22Rv1 (cell line): ENCODE measurements at regions not wholly inside any gene's neighbourhood (a gene's known extent, or its start where the extent isn't known, plus 50 kb on each side); places are given as distances from the start of the nearest gene placed in this dataset.

Experiments used
- ZFX ChIP-seq: fragments of 450-650 bp; IDR thresholded peaks from 2 replicates; pipeline ENCODE4 v1.6.1; 2017; ENCODE audit warnings: antibody characterized with exemption, borderline replicate concordance
- TF ChIP-seq, protein P1 (sequence below): fragments of 450-650 bp; IDR thresholded peaks from 2 replicates; pipeline ENCODE4 v1.5.1; 2017; ENCODE audit warnings: mild to moderate bottlenecking

DNA sequence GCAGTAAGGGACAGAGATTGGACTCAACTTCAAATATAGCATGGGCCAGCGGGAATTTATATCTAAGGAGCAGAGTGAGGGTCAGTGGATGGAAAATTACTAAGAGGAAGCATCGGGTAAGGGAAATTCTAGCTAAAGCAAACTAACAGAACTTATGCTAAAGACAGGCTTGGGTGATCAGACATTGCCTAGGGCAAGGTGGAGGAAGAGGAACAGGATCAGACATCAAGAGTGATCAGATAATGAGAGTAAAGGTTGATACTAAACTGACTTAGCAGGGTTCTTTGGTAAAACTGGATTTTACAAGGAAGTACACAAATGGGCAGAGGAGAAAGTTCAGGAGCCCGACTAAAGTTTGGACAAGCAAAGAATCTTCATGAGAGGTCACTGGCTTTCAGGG lies 86.3 kb upstream of the TOM1L1 start:
- TF ChIP-seq, protein P1, sequence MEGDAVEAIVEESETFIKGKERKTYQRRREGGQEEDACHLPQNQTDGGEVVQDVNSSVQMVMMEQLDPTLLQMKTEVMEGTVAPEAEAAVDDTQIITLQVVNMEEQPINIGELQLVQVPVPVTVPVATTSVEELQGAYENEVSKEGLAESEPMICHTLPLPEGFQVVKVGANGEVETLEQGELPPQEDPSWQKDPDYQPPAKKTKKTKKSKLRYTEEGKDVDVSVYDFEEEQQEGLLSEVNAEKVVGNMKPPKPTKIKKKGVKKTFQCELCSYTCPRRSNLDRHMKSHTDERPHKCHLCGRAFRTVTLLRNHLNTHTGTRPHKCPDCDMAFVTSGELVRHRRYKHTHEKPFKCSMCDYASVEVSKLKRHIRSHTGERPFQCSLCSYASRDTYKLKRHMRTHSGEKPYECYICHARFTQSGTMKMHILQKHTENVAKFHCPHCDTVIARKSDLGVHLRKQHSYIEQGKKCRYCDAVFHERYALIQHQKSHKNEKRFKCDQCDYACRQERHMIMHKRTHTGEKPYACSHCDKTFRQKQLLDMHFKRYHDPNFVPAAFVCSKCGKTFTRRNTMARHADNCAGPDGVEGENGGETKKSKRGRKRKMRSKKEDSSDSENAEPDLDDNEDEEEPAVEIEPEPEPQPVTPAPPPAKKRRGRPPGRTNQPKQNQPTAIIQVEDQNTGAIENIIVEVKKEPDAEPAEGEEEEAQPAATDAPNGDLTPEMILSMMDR = no peak
- no peak for TF ChIP-seq ZFX
